DND-41 (cell line): ENCODE measurements at regions not wholly inside any gene's neighbourhood (a gene's known extent, or its start where the extent isn't known, plus 50 kb on each side); places are given as distances from the start of the nearest gene placed in this dataset.

Source experiments
- EZH2 ChIP-seq: IDR thresholded peaks from 3 replicates; pipeline ENCODE4 v1.6.1; 2012; ENCODE audit warnings: borderline replicate concordance, low read depth, mild to moderate bottlenecking, moderate library complexity, low read length, inconsistent platforms; ENCODE audit not compliant: severe bottlenecking
- TF ChIP-seq, protein P1 (sequence below): IDR thresholded peaks from 2 replicates; pipeline ENCODE4 v1.5.1; 2012; ENCODE audit warnings: borderline replicate concordance, low read length, moderate library complexity, mild to moderate bottlenecking; ENCODE audit not compliant: poor library complexity, severe bottlenecking; ENCODE audit errors: extremely low read depth

GRCh38 chr9:87069690-87070089 is 122.4 kb upstream of the GAS1 start:
- TF ChIP-seq, protein P1, sequence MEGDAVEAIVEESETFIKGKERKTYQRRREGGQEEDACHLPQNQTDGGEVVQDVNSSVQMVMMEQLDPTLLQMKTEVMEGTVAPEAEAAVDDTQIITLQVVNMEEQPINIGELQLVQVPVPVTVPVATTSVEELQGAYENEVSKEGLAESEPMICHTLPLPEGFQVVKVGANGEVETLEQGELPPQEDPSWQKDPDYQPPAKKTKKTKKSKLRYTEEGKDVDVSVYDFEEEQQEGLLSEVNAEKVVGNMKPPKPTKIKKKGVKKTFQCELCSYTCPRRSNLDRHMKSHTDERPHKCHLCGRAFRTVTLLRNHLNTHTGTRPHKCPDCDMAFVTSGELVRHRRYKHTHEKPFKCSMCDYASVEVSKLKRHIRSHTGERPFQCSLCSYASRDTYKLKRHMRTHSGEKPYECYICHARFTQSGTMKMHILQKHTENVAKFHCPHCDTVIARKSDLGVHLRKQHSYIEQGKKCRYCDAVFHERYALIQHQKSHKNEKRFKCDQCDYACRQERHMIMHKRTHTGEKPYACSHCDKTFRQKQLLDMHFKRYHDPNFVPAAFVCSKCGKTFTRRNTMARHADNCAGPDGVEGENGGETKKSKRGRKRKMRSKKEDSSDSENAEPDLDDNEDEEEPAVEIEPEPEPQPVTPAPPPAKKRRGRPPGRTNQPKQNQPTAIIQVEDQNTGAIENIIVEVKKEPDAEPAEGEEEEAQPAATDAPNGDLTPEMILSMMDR, result no peak
- no peak for TF ChIP-seq EZH2
